ENCODE measurements at regions not wholly inside any gene's neighbourhood (a gene's known extent, or its start where the extent isn't known, plus 50 kb on each side); places are given as distances from the start of the nearest gene placed in this dataset.

DNA sequence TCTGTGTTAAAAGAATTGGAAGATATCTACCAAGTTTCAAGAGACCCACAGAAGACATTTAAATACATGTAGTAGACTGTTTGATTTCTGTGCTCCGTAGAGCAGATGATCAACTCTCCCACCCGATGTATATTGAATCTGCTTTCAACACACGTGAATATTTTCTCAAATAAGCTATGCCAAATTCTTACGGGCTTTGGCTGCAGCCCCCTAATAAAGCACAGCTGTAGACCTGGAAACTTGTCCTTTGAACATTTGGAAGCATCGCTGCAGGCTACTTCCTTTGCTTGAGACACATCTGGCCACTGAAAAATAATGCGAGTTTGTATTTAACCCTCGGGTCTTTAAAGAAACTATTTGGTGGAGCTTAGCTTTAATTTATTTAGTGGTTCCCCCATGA, 98.3 kb upstream of the SELENOK start:
- Histone ChIP-seq H3K27me3 (ENCODE audit: control insufficient read depth, extremely low read depth, insufficient read depth, low read length) (no peaks in the 10 kb centered on the region), H3K27ac (ENCODE audit: control insufficient read depth, insufficient read depth, low read length) (no peak overlapping the region), H4K20me1 (ENCODE audit: control insufficient read depth, extremely low read depth, insufficient read depth, low read length) (no peaks in the 10 kb centered on the region), H2AFZ (ENCODE audit: control insufficient read depth, low read length) (no peak overlapping the region), H3K4me3 (ENCODE audit: control insufficient read depth in 2 of 3, extremely low read depth in 1 of 3, insufficient read depth in 2 of 3, low read depth in 1 of 3, low read length in 3 of 3) (no peak overlapping the region), H3K79me2 (ENCODE audit: control insufficient read depth, insufficient read depth, low read length) (no peaks in the 10 kb centered on the region), H3K4me2 (ENCODE audit: control insufficient read depth, extremely low read depth, insufficient read depth, low read depth, low read length) (no peak overlapping the region), H3K9me3 (ENCODE audit: control insufficient read depth, low read depth, low read length) (no peaks in the 10 kb centered on the region), H3K4me1 (ENCODE audit: control insufficient read depth, extremely low read depth, insufficient read depth, low read length) (no peaks in the 10 kb centered on the region), H3K9me1 (ENCODE audit: control insufficient read depth, extremely low read depth, insufficient read depth, low read length) (no peaks in the 10 kb centered on the region), H3K9ac (ENCODE audit: control insufficient read depth, extremely low read depth, insufficient read depth, low read length) (no peak overlapping the region), H3K36me3 (ENCODE audit: control insufficient read depth in 2 of 2, extremely low read depth in 1 of 2, insufficient read depth in 2 of 2, low read length in 2 of 2) (no peaks in the 10 kb centered on the region)
- dilution Hi-C loops (cut with MboI; ENCODE audit: extremely low pct_ligation_motif_present, low sequenced_read_pairs), result no loop called here
- TF ChIP-seq, protein P1, sequence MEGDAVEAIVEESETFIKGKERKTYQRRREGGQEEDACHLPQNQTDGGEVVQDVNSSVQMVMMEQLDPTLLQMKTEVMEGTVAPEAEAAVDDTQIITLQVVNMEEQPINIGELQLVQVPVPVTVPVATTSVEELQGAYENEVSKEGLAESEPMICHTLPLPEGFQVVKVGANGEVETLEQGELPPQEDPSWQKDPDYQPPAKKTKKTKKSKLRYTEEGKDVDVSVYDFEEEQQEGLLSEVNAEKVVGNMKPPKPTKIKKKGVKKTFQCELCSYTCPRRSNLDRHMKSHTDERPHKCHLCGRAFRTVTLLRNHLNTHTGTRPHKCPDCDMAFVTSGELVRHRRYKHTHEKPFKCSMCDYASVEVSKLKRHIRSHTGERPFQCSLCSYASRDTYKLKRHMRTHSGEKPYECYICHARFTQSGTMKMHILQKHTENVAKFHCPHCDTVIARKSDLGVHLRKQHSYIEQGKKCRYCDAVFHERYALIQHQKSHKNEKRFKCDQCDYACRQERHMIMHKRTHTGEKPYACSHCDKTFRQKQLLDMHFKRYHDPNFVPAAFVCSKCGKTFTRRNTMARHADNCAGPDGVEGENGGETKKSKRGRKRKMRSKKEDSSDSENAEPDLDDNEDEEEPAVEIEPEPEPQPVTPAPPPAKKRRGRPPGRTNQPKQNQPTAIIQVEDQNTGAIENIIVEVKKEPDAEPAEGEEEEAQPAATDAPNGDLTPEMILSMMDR (optimal IDR thresholded peaks at IDR 0.05 in 1 of 3, IDR thresholded peaks at IDR 0.05 in 1 of 3, conservative IDR thresholded peaks at IDR 0.05 in 1 of 3; ENCODE audit: extremely low read depth in 1 of 3, insufficient read depth in 2 of 3, low read length in 3 of 3), result no peak
- TF ChIP-seq EZH2 (IDR thresholded peaks at IDR 0.05; ENCODE audit: low read length), result no peak
- FAIRE-seq (no peak), DNase-seq (ENCODE audit: low read depth, low spot score) (no peak)

DNA sequence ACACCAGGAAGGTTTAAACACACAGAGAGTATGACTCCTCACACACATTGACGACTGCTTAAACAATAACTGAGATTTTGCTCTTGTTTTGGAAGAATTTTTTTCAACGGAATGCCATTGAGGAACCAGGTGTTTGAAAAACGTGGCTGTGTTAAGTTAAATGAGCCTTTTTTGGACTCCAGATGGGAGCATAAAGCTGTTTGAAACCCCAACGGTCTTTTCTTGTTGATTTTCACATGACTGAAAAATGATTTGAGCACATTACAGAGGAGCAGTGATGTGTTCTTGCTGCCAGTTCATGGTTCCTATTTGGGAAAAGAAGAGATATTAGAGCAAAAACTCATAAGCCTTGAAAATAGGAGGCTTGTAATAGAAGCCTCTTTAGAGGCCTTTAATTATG, 97.8 kb upstream of the SELENOK start:
- no peaks in the 10 kb centered on the region for H3K9me3 ChIP-seq (ENCODE audit: control insufficient read depth, low read depth, low read length)
- no peaks in the 10 kb centered on the region for H3K27me3 ChIP-seq (ENCODE audit: control insufficient read depth, extremely low read depth, insufficient read depth, low read length)
- dilution Hi-C loops (cut with MboI; ENCODE audit: extremely low pct_ligation_motif_present, low sequenced_read_pairs), result no loop called here
- no peaks in the 10 kb centered on the region for H3K79me2 ChIP-seq (ENCODE audit: control insufficient read depth, insufficient read depth, low read length)
- H4K20me1 ChIP-seq (ENCODE audit: control insufficient read depth, extremely low read depth, insufficient read depth, low read length), result no peaks in the 10 kb centered on the region
- H3K36me3 ChIP-seq (ENCODE audit: control insufficient read depth in 2 of 2, extremely low read depth in 1 of 2, insufficient read depth in 2 of 2, low read length in 2 of 2), result no peaks in the 10 kb centered on the region
- no peak overlapping the region for H2AFZ ChIP-seq (ENCODE audit: control insufficient read depth, low read length)
- no peak overlapping the region for H3K9ac ChIP-seq (ENCODE audit: control insufficient read depth, extremely low read depth, insufficient read depth, low read length)
- H3K4me2 ChIP-seq (ENCODE audit: control insufficient read depth, extremely low read depth, insufficient read depth, low read depth, low read length), result no peak overlapping the region
- DNase-seq (ENCODE audit: low read depth, low spot score) (no peak), FAIRE-seq (no peak)
- TF ChIP-seq, protein P1 (optimal IDR thresholded peaks at IDR 0.05 in 1 of 3, IDR thresholded peaks at IDR 0.05 in 1 of 3, conservative IDR thresholded peaks at IDR 0.05 in 1 of 3; ENCODE audit: extremely low read depth in 1 of 3, insufficient read depth in 2 of 3, low read length in 3 of 3), result no peak
- no peak for TF ChIP-seq EZH2 (IDR thresholded peaks at IDR 0.05; ENCODE audit: low read length)
- H3K4me3 ChIP-seq (ENCODE audit: control insufficient read depth in 2 of 3, extremely low read depth in 1 of 3, insufficient read depth in 2 of 3, low read depth in 1 of 3, low read length in 3 of 3), result no peak overlapping the region
- H3K9me1 ChIP-seq (ENCODE audit: control insufficient read depth, extremely low read depth, insufficient read depth, low read length), result no peaks in the 10 kb centered on the region
- no peak overlapping the region for H3K27ac ChIP-seq (ENCODE audit: control insufficient read depth, insufficient read depth, low read length)
- H3K4me1 ChIP-seq (ENCODE audit: control insufficient read depth, extremely low read depth, insufficient read depth, low read length), result no peaks in the 10 kb centered on the region
